ENCODE measurements at regions not wholly inside any gene's neighbourhood (a gene's known extent, or its start where the extent isn't known, plus 50 kb on each side); places are given as distances from the start of the nearest gene placed in this dataset.

DNA sequence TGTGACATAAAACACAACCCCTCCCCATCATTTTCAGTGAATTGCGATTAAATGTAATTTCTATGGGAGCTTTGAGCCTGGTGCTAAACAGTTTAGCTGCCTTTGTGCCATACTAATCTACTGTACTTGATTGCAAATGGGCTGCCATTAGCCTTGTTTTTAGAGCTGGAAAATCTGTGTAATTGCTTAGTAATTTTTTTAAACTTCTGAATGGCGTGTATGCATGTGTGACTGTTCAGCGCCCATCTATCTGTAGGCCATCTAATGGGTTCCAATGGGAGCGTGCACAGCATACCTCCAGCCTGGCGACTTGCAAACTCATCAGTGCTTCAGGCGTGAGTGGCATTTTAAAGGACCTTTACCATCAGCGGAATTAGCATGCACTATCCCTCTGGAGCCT is 142.7 kb upstream of the KIRREL3 start:
- DNase-seq (ENCODE audit: low spot score) = no peak

DNA sequence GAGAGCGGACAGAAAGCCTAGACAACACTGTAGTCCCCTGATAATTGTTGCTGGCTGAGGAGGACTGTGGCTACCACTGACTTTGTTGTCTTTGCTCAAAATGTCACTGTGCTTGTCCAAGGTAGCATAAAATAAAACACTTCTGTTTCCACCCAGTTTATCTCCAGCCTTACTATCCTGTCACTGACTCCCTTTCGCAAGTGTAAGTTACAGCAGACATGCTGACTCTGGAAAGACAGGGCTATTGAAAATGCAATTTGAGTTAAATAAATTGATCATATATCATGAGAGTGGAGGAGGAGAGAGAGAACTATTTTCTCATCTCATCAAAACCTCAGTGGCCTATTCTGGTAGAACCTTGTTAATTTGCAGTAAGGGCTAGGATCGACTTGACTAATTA is 138.0 kb upstream of the KIRREL3 start:
- no peak for DNase-seq (ENCODE audit: low spot score)

DNA sequence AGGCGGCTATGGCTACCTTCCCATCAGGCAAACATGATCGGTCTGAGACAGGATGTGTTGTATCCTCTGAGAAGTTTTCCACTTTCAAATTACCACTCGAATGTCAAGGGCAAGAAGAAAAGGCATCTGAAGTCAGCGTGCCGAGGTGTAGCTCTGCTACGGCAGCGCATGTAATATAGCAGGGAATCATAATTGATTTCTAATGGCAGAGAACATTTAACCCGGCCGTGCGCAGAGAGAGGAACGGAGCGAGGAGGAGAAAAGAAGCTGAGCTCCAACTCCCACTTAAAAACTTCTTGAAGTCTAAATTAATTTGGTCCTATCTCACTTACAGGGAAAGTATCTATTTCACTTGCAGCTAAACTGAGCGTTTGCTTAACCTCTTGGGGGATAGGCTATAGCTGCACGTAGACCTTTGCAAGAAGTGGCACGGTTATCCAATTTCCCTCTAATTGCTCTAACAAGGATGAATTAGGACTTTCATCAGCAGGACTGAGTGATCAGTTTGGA is 137.3 kb upstream of the KIRREL3 start:
- DNase-seq (ENCODE audit: low spot score) = no peak

DNA sequence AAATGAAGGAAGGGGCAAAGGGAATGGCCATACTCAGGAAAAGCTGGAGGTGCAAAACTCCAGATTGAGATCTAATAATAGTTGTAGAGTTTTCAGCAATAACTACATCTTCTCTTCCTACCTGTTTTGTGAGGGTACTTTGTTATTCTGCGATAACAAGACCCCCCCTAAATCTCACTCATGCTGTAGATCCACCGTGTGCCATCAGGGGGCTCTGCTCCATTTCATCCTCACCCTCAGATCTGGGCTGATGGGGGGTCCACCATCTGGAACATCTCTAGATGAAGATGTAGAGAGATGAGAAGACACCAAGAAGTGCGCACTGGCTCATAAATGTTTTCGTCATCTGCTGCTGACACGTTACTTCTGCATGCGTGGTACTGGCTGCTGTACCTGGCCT is 135.9 kb upstream of the KIRREL3 start:
- DNase-seq (ENCODE audit: low spot score) = no peak

DNA sequence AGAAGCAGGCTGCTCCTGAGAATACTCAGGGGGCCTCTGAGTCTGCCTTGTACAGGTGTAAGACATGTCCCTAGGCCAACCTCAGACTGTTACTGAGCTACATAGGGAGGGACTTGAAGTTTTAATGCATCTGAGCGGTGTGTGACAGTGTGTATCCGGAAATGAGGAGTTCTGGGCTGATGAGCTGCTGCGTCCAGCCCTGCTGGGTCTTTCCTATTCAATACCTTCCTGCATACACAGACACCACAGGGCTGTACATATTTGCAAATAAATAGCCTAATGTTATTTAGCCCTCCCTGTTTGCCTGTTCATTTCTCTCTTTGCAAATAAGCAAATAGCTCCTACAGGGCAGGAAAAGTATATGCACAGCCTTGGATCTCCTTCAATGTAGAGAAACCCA is 134.7 kb upstream of the KIRREL3 start:
- DNase-seq (ENCODE audit: low spot score) = no peak

DNA sequence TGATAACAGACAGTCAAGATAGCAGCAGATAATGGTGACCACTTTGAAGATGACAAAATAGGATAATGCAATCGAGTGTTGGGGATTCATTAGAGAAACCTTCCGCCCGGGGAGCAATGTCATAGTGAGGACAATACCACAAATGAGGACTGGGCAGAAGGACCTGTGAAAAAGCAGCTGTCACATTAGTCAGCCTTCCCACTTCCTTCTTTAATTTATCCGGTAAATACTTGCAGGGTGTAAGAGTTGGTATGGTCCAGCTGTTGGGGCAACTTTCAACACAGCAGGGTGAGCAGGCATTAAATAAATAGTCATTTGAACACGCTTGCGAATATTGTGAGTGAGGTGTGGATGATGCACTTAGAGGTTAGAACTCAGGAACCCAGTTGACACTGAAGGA is 132.5 kb upstream of the KIRREL3 start:
- DNase-seq (ENCODE audit: low spot score) = no peak

DNA sequence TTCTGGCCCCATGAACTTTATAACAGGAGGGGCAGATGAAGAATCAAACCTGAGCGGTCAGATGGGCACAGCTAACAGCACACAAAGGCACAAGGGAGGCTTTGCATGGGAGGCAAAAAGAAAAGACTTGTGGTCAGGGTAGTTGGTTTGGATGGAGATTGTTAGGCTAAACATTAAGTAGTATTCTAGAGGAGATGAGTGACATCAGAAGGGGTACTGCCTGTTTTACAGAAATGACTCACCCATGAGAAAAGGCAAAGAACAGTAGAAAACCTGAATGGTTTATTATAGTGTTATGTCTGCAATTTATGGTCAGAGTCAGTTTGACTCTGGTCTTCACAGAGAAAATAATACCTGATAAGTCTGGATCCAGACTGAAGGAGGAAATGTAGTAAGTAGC is 129.8 kb upstream of the KIRREL3 start:
- DNase-seq (ENCODE audit: low spot score) = no peak

DNA sequence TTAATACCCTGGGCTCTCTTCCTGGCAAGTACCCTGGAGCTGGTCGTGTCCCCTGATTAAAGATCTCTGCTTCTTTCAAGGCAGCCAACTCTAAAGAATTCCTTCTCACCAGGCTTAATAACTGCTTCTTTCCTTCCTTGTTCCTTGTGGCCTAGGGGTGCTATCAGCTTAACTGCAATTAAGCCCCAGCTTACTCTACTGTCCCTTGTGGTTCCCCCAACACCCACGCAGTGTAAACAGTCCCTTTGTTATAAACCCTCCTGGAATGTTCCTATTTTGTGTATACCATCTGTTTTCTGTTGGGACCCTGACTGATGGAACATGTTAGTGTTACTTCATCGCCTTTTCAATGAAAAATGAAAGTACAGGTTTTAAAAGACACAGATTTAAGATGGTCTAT is 126.4 kb upstream of the KIRREL3 start:
- DNase-seq (ENCODE audit: low spot score) = no peak

DNA sequence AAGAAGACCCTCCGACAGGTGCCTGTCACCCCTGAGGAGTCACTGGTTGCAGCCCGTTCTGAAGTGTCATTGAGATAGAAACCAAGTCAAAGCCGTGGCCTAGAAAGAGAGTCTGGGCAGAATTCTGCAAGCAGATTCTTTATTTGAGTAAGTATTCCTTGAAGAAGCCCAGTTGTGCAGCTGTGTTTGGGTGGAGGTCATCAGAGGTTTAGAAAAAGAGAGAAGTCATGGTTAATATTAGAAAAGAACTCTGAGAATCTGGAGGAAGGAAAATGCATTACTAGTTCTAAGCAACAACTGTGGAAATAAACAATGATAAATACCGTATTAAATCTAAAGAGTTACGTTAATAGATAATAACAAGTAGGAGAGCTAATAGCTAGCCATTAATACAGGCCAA is 118.8 kb upstream of the KIRREL3 start:
- no peak for DNase-seq (ENCODE audit: low spot score)

DNA sequence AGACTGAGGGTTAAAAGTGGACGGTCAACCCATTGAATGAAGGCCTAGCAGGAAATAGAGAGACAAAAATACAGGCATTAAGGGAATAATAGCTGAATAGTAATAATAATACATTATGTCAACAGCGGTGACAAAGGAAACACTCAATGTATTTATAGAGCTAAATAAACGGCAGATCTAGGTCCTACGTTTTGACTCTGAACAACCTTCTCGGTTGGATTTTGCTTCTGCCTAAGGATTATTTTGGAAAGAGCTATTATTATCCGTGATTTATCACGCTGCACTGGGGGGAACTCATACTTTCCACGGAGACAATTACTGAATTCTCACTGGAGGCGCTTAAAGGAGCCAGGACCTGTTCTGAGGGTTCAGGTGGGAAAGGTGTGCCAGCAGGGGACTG is 118.2 kb upstream of the KIRREL3 start:
- no peak for DNase-seq (ENCODE audit: low spot score)

DNA sequence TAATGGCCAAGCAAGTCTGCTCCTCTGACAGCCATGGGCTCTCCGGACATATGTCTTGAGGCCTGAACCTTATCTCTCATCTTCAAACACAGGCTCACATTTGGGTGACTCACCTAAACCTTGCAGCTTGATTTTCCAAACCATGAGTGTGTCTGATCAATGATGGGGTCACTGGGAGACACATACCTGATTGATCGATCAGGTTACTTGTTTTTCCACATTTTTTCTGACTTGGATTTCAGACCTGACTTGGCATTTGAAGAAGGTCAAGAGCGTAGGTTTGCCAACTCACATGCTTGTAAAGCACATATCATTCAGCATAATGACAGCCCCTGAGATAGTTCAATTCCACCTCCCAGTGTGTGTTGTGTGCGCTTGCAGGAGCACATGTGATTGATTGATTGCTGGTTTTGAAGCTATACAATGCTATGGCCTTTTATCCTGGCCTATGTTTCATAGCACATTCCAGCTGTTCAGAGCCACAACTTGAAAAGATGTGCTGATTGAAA is 116.7 kb upstream of the KIRREL3 start:
- DNase-seq (ENCODE audit: low spot score) = no peak

DNA sequence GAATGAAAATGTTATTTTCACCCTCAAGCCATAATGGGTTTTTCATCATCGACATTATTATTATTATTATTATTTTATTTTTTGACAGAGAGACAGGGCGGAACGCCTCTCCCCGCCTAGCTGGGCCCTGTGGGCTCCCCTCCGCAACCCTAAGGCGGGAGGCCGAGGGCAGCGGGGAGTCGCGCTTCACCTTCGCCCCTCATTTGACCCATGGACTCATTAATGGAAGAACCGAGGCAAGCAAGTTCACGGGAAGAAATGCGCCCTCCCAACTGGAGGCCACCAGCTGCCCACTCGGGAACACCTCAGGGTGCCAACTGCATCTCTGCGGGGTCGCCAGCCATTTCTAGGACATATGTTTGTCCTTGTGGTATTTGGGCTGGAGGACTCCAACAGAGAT is 115.3 kb upstream of the KIRREL3 start:
- DNase-seq (ENCODE audit: low spot score) = no peak

DNA sequence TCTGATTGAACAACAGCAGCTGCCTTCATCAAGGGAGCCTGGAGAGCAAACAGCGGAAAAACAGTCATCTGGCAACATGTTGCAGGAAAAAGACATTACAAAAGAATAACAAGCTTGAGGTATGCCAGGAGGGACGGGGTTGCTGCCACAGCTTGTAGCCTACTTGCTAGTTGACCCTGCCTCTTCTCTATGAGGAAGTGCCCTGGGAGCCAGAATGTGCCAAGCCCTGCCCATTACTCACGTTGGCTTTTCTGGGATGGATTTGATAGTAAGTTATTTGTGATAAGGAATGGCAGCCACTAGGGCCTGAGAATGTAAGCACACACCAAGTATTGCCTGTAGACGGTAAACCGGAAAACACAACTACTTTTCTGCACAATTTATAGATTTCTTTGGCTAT is 113.5 kb upstream of the KIRREL3 start:
- no peak for DNase-seq (ENCODE audit: low spot score)

DNA sequence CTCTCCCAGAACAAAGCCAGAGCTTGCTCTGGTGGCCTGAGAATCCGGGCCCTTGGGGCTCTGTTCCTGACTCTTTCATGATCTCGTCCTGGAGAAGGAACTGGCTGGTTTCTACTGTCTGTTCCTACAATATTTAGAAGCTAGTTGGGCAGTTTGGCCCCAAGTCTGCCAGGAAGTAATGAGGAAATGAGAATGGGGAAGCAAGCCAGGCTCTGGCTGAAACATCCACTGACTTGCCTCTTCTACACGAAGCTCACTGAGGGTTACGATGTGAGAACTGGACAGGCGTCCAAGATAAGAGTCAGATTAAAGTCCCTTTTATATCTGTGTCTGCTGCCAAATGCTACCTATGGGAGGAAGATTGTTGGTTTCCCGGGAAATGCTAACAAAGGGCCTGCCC is 110.0 kb upstream of the KIRREL3 start:
- peak; percentile 67 for DNase-seq (ENCODE audit: low spot score)

DNA sequence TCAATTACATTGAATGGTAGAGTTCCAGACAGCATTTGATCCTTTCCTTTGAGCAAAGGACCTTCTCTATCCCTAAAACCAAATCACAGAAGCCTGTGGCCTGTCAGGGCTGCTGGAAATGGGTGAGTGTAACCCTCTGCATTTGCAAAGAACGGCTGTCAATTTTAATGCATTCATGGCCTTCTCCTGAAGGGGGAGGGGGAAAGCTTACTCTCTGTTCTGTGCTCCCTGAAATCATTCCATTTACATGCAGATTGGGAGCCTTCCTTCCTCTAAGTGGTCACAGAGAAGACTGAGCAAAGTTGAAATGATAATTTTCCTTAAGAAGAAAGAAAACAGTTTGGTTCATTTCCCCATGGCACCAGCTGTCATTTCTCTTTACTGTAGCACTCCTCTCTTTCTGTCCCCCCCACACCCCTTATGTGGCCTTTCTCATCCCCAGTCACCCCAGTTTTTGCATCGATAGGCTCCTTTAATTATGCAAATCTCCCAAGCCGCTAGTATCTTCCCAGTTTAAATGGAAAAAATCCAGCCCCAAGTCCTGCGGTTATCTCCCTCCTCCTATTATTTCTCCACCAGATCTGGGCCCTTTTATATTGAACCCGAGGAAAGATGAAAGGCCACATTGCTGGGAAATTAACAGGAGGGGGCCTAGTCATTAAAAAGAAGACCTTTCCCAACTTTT is 109.4 kb upstream of the KIRREL3 start:
- DNase-seq (ENCODE audit: low spot score) = no peak

DNA sequence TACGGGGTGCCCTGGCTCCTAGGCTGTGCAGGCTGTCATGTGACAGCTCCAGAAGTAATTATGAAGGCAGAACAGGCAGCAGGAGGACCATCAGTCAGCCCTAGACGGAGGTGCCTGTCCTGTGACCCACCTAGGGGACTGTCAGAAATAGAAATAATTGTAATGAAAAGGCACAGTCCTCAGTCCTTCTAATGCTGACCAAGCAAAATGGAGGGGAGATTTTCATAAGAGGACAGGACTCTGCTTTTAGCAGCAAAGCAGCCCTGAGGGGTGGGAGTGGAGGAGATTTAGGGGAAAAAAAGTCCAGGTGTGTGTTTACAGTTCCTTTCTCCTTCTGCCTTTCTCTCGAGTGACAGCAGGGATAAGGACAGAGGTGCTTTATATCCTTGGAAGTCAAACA is 108.3 kb upstream of the KIRREL3 start:
- no peak for DNase-seq (ENCODE audit: low spot score)

DNA sequence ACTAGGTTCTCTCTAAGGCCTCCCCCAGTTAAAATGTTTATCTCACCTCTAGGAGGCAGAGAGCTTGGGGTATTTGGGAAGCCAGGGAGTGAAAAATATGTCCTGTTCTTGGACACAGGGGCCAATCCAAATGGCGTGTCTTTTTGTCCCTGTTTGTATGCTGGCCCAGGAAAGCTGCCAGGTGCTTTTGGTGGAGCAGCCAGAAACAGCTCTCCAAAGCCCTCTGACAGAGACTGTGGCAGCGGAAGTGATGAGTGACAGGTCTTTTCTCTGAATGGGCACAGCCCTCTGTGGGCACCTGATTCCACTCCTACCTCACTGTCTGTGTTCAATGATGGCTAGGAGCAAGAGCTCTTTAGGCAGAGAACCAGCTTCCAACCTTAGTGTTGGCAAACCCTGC is 106.4 kb upstream of the KIRREL3 start:
- no peak for DNase-seq (ENCODE audit: low spot score)

DNA sequence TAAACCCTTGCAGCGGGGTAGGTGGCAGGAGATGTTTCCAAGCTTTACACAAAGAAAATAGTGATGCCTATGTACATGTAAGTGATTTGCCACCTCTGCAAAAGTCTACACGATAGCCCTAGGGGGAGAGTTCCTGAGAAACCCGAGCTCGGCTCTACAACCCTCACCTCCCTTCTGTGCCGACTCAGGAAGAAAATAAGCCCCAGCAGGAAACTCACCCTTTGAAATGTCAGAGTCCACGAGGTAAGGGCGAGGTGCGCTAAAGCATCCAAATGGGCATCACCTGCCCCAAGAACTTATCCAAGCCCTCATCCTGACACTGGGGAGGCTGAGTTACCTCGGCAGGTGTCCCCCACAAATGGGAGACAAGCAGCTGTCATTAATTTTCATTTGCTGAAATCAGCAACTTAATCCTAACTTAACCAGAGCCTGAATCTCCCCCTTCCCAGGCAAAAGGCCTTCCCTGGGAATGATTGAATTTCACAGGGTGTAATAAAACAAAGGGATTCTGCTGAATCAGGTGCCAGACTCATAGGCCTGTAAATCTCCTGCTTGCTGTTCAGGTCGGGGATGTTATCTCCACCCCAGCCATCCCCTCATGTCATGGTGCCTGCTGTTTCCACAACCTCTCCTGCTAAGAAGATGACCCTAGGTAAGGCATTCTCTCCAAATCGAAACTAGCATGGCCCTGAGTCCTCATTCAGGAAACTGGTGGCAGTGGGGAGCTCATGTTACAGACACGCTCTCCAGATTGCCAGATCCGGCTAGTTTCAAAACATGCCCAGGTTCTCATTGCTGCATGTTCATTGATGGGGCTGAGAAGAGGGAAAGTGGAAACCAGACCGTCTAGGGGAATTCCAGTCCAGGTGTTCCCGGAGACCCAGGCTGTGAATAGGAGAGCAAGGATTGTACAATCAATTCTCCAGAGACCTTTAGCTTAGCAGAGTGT is 105.3 kb upstream of the KIRREL3 start:
- no peak for DNase-seq (ENCODE audit: low spot score)

DNA sequence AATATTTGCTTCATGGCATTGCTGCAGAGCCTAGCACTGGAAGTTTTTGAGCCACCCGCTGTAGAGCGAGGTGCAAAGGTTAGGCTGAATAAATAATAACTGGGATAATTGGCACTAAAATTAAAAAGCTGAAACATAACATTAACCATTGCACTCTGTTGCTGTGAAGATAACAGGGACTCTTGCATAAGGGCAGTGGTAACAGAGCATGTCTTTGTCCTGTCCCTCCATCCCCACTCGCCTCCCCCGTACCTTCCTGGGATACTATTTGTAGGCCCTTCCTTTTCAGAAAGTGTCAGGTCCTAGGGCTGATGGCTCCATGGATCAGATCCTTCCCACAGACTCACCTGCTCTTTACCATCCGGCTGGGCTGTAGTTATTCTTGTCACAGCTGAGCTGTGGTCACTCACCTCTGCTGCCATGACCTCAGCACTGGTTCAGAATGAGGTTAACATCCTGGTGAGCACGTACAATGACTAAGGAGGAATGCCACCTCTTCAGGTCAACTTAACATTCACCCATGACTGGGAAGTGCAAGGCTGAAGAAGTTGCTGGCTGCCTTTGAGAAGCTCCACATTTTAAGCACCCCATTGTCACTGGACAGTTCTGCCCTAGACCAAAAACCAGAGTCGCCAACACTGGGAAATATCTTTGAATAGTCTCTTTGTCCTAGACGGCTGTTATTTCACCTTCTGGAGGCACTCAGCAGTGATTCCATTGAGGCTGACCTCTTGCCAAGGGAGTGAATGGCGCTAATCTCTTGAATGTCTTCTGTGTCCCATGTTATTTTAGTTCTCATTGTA is 103.2 kb upstream of the KIRREL3 start:
- no peak for DNase-seq (ENCODE audit: low spot score)

DNA sequence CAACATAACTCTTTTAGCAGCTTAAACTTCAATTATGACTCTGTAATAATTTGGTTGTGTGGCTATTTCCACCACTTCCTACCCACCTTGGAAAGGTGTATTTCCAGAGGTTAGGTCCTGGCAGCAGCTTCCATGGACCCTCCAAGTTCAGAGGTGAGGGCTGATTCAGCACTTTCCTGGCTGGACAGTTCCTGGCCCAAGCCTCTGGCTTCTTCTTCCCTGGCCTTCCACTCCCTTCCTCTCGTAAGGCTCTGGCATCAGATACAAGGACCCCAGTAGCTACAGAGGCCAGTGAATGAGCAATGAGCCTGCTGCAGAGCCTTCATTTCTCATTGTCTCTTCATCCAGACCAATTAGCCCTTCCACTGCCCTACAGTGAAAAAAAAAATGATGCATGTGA is 98.1 kb upstream of the KIRREL3 start:
- no peak for DNase-seq (ENCODE audit: low spot score)

DNA sequence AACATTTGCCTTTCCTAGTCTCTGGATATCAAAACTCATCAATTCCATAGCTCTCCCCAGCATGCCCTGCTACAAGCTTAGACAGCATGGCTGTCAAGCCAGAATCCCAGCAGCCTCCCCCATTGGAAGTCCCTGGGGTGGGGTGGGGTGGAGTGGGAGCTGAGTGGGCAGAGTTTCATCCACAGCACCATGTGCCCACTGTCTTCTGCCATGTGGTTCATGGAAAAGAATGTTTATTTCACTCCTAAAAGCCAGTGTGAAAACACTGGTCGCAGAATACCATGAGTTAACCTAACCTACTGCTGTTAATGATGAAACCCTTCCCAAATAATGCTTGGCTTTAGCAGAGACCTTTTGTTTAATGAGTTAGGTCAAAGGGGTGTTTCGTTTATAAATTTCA is 80.2 kb upstream of the KIRREL3 start:
- DNase-seq (ENCODE audit: low spot score) = no peak

DNA sequence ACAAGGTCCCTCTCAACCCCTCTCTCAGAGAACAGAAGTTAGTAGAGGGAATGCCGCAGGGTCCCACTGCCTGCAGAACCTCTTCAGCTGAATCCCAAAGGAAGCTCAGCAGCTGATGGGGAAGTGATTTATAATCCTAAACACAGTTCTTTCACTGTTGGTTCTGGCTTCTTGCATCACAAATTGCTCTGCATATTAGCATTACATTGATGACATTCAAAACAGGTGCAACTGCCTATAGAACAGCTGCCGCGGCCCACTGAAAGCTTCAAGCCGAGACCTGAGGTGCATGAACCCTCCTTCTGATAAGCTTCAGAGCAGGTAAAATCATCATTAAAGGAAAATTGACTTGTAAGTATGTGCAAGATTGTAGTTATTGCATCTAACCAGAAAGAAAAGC is 75.2 kb upstream of the KIRREL3 start:
- no peak for DNase-seq (ENCODE audit: low spot score)
